Gastroesophageal sphincter (tissue), 4 donors: ENCODE measurements at regions not wholly inside any gene's neighbourhood (a gene's known extent, or its start where the extent isn't known, plus 50 kb on each side); places are given as distances from the start of the nearest gene placed in this dataset.

Experiments
- ATAC-seq: fragments of 150-250 bp; one replicate; pipeline ENCODE4 v1.9.1; 2016; ENCODE audit warnings: mild to moderate bottlenecking, moderate library complexity
- H3K27ac ChIP-seq, 4 donors: fragments of 200-600 bp; sonication (generic) in 3 of 4; 1 replicate in 3 of 4; 2 replicates in 1 of 4; pipeline ENCODE4 v1.5.1; 2016 to 2019
- H3K27me3 ChIP-seq: fragments of 200-600 bp; sonication (generic); one replicate; pipeline ENCODE4 v1.5.1; 2019
- H3K36me3 ChIP-seq, 2 donors: fragments of 200-600 bp; sonication (generic); one replicate each; pipeline ENCODE4 v1.5.1; 2019; ENCODE audit warnings: control low read depth in 1 of 2
- H3K4me1 ChIP-seq, 3 donors: fragments of 200-600 bp; sonication (generic); 1 replicate in 2 of 3; 2 replicates in 1 of 3; pipeline ENCODE4 v1.5.1; 2016 to 2019; ENCODE audit warnings: control low read depth in 2 of 3
- H3K4me3 ChIP-seq, 2 donors: fragments of 200-600 bp; sonication (generic); one replicate each; pipeline ENCODE4 v1.5.1; 2019; ENCODE audit warnings: mild to moderate bottlenecking in 1 of 2, moderate library complexity in 1 of 2
- H3K9me3 ChIP-seq, 3 donors: fragments of 200-600 bp; sonication (generic); one replicate each; pipeline ENCODE4 v1.5.1; 2017 to 2019; ENCODE audit warnings: control low read depth in 2 of 3
- EP300 ChIP-seq: sonication (generic); formaldehyde crosslinking; IDR thresholded peaks from one replicate; pipeline ENCODE4 v1.6.1; 2017; ENCODE audit warnings: antibody characterized with exemption, mild to moderate bottlenecking
- POLR2A ChIP-seq, 2 donors: fragments of 450-650 bp; IDR thresholded peaks; one replicate each; pipeline ENCODE4 v1.6.1; 2017; ENCODE audit warnings: antibody characterized with exemption in 2 of 2, mild to moderate bottlenecking in 2 of 2, moderate library complexity in 1 of 2
- POLR2AphosphoS5 ChIP-seq: sonication (generic); formaldehyde crosslinking; IDR thresholded peaks from one replicate; pipeline ENCODE4 v1.6.1; 2017; ENCODE audit warnings: antibody characterized with exemption
- WGBS, 2 donors: methylation state at CpG; one replicate each; pipeline ENCODE4 v1.1.5; 2018; ENCODE audit warnings: low coverage in 1 of 2; 5-methylcytosine and 5-hydroxymethylcytosine counted together
- TF ChIP-seq, protein P1 (sequence below), 4 experiments: fragments of 200-600 bp in 2 of 4; fragments of 450-650 bp in 2 of 4; sonication (generic) in 1 of 4; IDR thresholded peaks; one replicate each; pipeline ENCODE4 v1.5.1; 2017 to 2019; ENCODE audit warnings: antibody characterized with exemption in 4 of 4, mild to moderate bottlenecking in 2 of 4, moderate library complexity in 2 of 4

DNA sequence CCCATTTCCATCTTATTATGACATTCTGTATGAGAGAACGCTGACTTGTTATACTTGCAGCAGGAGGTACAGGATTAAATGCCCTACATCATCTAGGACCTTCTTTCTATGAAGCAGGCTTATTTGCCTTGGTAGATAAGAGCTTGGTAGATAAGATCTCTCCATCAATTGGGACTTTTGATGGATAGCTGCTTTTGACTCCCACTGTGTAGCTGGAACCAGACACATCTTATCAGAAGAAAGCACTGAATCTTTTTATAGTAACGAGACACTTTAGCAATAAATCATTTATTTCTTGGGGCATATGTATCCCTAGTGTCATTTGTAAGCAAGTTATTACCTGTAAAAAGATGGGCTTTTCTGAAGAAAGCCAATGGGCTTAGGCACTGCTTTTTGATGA, 613.9 kb downstream of the TECRL start:
- WGBS, 2 donors = 16 to 33% methylated on average over 2 of the region's 2 CpGs

DNA sequence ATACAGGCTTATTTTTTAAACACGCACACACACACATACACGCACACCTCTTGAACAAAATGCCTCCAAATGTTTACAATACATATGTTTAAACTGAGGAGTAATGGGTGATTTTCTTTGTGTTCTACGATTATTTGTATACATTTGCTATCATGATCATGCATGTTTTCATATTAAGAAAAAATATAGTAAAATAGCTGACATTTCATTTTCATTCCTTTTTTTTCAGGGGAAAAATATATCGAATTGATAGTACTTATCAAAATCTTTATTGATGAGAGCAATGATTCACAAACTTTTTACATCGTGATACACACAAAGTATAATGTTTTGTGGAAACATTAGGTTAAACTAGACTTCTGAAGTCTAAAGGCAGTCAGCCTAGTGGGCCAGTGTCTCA, 618.9 kb downstream of the TECRL start:
- no peaks in the 10 kb centered on the region for H3K27me3 ChIP-seq
- no peaks in the 10 kb centered on the region for H3K36me3 ChIP-seq
- WGBS, 2 donors = 78 to 84% methylated on average over 5 of the region's 5 CpGs
- H3K4me1 ChIP-seq = no peaks in the 10 kb centered on the region
- no peaks in the 10 kb centered on the region for H3K9me3 ChIP-seq
- no peak for ATAC-seq
- H3K27ac ChIP-seq = no peak overlapping the region
- TF ChIP-seq POLR2AphosphoS5 (no peak), EP300 (no peak), POLR2A (IDR thresholded peaks at IDR 0.05) (no peak)
- TF ChIP-seq, protein P1, sequence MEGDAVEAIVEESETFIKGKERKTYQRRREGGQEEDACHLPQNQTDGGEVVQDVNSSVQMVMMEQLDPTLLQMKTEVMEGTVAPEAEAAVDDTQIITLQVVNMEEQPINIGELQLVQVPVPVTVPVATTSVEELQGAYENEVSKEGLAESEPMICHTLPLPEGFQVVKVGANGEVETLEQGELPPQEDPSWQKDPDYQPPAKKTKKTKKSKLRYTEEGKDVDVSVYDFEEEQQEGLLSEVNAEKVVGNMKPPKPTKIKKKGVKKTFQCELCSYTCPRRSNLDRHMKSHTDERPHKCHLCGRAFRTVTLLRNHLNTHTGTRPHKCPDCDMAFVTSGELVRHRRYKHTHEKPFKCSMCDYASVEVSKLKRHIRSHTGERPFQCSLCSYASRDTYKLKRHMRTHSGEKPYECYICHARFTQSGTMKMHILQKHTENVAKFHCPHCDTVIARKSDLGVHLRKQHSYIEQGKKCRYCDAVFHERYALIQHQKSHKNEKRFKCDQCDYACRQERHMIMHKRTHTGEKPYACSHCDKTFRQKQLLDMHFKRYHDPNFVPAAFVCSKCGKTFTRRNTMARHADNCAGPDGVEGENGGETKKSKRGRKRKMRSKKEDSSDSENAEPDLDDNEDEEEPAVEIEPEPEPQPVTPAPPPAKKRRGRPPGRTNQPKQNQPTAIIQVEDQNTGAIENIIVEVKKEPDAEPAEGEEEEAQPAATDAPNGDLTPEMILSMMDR (IDR thresholded peaks at IDR 0.05) = no peak
- no peak overlapping the region for H3K4me3 ChIP-seq

More for the DNA sequence above, 613.9 kb downstream of the TECRL start:
- ATAC-seq = no peak
- Histone ChIP-seq H3K4me1 (no peaks in the 10 kb centered on the region), H3K36me3 (no peaks in the 10 kb centered on the region), H3K27me3 (no peaks in the 10 kb centered on the region), H3K9me3 (no peaks in the 10 kb centered on the region), H3K27ac (no peak overlapping the region), H3K4me3 (no peak overlapping the region)
- TF ChIP-seq POLR2A (IDR thresholded peaks at IDR 0.05) (no peak), EP300 (no peak)
- TF ChIP-seq, protein P1 (IDR thresholded peaks at IDR 0.05) = no peak

DNA sequence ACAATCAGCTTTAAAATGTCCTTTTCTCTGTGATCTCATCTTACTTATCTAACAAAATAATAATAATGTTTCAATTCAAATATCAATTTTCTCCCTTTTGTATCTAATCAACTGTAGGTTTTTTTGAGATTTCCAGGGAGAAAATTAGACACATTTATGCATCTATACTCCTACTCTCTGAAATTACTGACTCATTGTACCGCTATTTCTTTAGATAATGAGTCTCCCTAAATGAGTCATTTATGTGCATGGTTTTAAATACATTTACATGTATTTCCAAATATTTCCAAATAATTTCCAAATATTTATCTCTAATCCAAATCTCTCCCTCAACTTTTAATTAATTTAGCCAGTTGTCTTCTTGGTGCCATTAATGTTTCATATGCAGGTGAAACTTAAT, 621.0 kb downstream of the TECRL start:
- no peak for ATAC-seq
- WGBS, 2 donors = 62 to 79% methylated on average over 1 of the region's 1 CpG
- TF ChIP-seq EP300 (no peak), POLR2A (IDR thresholded peaks at IDR 0.05) (no peak), POLR2AphosphoS5 (no peak)
- TF ChIP-seq, protein P1 (IDR thresholded peaks at IDR 0.05) = no peak
- no peaks in the 10 kb centered on the region for H3K36me3 ChIP-seq
- H3K4me1 ChIP-seq = no peaks in the 10 kb centered on the region
- H3K27me3 ChIP-seq = no peaks in the 10 kb centered on the region
- no peak overlapping the region for H3K27ac ChIP-seq
- no peaks in the 10 kb centered on the region for H3K9me3 ChIP-seq
- no peak overlapping the region for H3K4me3 ChIP-seq

DNA sequence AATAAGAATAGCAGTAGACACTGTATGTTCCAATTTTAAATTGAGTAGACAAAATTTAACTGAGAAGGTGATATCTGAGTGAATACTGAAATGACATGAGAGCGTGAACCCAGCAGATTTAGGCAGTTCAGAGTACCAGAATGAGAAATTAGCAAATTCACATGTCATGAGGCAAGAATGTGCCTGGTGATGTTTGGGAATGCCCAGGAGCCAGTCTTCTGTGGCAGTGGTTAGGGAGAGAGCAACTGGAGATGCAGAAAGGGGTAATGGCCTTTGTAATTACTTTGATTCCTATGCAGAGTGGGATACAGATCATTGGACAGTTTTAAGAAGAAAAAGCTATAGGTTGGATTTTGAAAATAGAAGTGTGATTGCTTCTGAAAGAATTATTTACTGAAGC, 621.9 kb downstream of the TECRL start:
- Histone ChIP-seq H3K9me3 (no peaks in the 10 kb centered on the region), H3K36me3 (no peaks in the 10 kb centered on the region), H3K4me3 (no peak overlapping the region), H3K27me3 (no peaks in the 10 kb centered on the region), H3K4me1 (no peaks in the 10 kb centered on the region), H3K27ac (no peak overlapping the region)
- no peak for TF ChIP-seq EP300
- TF ChIP-seq POLR2AphosphoS5 = no peak
- TF ChIP-seq, protein P1 (IDR thresholded peaks at IDR 0.05) = no peak
- no peak for TF ChIP-seq POLR2A (IDR thresholded peaks at IDR 0.05)
- ATAC-seq = no peak
- 80 to 89% methylated on average over 1 of the region's 1 CpG for WGBS, 2 donors

DNA sequence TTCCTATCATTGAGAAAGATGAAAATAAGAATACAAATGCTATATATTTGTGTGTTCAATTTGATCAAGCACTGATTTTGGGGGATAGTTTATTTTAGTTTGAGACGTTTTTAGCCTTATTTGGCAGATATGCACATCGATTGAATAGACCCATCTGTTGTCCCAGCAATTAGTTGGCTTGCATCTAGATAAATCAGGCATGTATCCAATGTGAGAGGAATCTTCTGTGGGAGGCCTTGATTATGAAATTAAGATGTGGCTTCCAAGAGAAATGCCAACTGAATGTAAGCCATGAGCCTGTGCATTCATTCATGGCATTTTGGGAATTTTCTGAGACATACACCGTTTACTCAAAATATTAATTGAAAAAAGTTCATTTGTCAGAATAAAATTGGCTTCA, 623.1 kb downstream of the TECRL start:
- H3K27me3 ChIP-seq = no peaks in the 10 kb centered on the region
- no peak for ATAC-seq
- no peaks in the 10 kb centered on the region for H3K9me3 ChIP-seq
- H3K36me3 ChIP-seq = no peaks in the 10 kb centered on the region
- no peak overlapping the region for H3K27ac ChIP-seq
- TF ChIP-seq POLR2AphosphoS5 (no peak), EP300 (no peak), POLR2A (IDR thresholded peaks at IDR 0.05) (no peak)
- TF ChIP-seq, protein P1 (IDR thresholded peaks at IDR 0.05) = no peak
- WGBS, 2 donors = 36 to 44% methylated on average over 3 of the region's 3 CpGs
- H3K4me1 ChIP-seq = no peaks in the 10 kb centered on the region
- H3K4me3 ChIP-seq = no peak overlapping the region
